Astrocyte of the spinal cord (primary cell): ENCODE measurements at regions not wholly inside any gene's neighbourhood (a gene's known extent, or its start where the extent isn't known, plus 50 kb on each side); places are given as distances from the start of the nearest gene placed in this dataset.

ENCODE experiments used
- DNase-seq: peaks from one replicate; pipeline ENCODE4 v3.0.0; 2011; ENCODE audit warnings: low read depth, low spot score
- H3K4me3 ChIP-seq: 2 replicates; pipeline ENCODE4 v1.5.1; 2011; ENCODE audit warnings: low read depth, mild to moderate bottlenecking, low read length, moderate library complexity
- CTCF ChIP-seq: IDR thresholded peaks from 2 replicates; pipeline ENCODE4 v1.5.1; 2012; ENCODE audit warnings: low read depth, mild to moderate bottlenecking, low read length, inconsistent platforms
- in situ Hi-C: cut with HindIII; loops from 2 replicates; pipeline ENCODE4 v1.10.0; 2017; ENCODE audit warnings: low sequenced_read_pairs

DNA sequence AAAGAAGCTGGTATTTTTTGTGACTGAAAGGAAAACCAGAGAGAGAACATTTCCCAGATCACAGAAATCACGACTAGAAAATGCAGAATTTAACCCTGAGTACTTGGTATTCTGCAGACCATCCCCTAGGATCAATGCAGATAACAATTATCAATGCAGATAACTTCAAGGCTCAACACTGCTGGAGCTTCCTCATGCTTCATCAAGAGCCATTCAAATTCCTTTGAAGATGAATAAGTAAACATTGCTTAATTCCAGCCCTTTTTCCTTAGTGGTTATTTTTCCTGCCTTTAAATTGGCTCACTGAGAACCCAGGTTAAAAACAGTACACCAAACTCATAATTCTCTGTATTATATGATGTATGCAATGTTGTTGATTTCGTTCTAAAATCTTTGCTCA is 370.1 kb upstream of the TLE4 start:
- no peak for DNase-seq
- TF ChIP-seq CTCF: no peak
- no peak overlapping the region for H3K4me3 ChIP-seq
- in situ Hi-C loops: no loop called here

GRCh38 chr9:79208791-79209396 is 362.9 kb upstream of the TLE4 start:
- H3K4me3 ChIP-seq: no peak overlapping the region
- no peak for TF ChIP-seq CTCF
- in situ Hi-C loops: no loop called here
- DNase-seq: no peak

- in situ Hi-C loops: no loop called here
- TF ChIP-seq CTCF: no peak
- DNase-seq: no peak
- no peak overlapping the region for H3K4me3 ChIP-seq
Measured at GRCh38 chr9:79210541-79211243, 361.1 kb upstream of the TLE4 start.

DNA sequence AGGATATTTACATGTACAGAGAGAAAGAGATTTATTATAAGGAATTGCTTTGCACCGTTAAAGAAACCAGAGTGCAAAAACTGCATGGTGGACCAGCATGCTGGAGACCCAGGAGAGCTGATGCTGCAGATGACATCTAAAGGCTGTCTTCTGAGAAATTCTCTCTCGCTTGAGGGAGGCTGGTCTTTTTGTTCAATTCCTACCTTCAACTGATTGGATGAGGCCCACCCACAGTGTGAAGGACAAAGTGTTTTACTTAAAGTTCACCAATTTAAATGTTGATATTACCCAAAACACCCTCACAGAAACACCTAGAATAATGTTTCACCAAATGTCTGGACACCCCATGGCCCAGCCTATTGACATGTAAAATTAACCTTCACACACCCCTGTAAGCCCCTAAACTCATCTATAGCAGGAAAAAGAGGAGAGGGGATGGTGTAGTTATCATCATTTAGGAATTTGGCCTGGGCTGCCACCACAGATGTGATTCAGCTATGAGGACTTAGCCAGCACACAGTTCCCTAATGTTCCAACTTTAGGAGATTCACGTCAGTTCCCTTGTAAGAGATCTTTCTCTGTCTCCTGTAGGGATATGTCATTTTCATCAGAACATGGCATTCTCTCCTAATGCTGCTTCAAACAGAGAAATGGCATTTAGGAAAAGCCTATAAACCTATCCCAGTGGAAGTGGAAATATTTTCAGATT is 358.2 kb upstream of the TLE4 start:
- in situ Hi-C loops: no loop called here
- TF ChIP-seq CTCF: no peak
- no peak overlapping the region for H3K4me3 ChIP-seq
- DNase-seq: no peak

DNA sequence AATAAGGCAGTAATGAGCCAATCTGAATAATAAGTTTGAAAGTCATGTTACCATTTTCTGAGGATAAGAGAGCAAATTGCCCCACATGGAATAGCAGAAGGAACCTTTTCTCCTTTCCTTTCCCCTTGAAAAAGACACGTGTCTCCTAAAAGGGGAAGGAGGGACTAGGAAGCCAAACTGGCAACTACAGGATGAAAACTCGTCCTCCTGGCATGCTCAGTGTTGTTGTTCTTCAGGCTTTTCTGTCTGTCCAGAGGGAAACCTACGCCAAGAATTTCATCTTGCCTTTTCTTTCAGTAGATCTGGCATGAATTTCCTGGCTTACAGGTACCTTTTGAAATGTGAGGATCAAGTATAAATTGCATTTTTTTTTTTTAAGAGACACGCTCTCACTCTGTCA is 355.9 kb upstream of the TLE4 start:
- in situ Hi-C loops: no loop called here
- no peak for TF ChIP-seq CTCF
- DNase-seq: no peak
- H3K4me3 ChIP-seq: no peak overlapping the region

- H3K4me3 ChIP-seq: no peak overlapping the region
- no peak for TF ChIP-seq CTCF
- in situ Hi-C loops: no loop called here
- no peak for DNase-seq
Measured at GRCh38 chr9:79220251-79220650, 351.5 kb upstream of the TLE4 start.
